ENCODE measurements at regions not wholly inside any gene's neighbourhood (a gene's known extent, or its start where the extent isn't known, plus 50 kb on each side); places are given as distances from the start of the nearest gene placed in this dataset.
A peak's percentile ranks its signal among the peaks of the same experiment; 100 is the strongest.

DNA sequence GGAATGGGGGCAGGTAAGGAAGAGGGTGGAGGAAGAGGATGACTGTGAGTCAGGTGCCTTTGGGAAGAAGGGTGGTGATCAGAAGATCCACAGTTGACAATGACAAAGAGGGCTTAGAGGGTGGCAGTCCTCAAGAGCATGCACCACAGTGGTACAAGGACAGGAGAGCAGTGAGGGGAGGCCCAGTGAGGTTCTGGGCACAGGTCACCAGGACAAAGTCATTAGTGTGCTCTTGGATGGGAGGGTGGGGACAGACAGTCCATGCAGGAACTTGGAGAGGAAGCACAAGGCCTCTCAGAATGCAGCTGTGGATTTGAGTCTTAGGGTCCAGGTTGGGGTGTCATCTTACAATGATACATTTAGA lies 75.1 kb downstream of the RHOU start:
- Histone ChIP-seq H3K4me3 (ENCODE audit: low read depth, low read length) (no peak overlapping the region), H3K27me3 (ENCODE audit: control insufficient read depth, insufficient read depth, low read length) (peaks cover 2% of the 10 kb centered on the region), H3K36me3 (ENCODE audit: control insufficient read depth, insufficient read depth, low read length) (no peaks in the 10 kb centered on the region)
- FAIRE-seq (no peak), DNase-seq (ENCODE audit: low read depth) (no peak)
- no peak for TF ChIP-seq CTCF (IDR thresholded peaks at IDR 0.05; ENCODE audit: insufficient read depth, low read length, severe bottlenecking)

DNA sequence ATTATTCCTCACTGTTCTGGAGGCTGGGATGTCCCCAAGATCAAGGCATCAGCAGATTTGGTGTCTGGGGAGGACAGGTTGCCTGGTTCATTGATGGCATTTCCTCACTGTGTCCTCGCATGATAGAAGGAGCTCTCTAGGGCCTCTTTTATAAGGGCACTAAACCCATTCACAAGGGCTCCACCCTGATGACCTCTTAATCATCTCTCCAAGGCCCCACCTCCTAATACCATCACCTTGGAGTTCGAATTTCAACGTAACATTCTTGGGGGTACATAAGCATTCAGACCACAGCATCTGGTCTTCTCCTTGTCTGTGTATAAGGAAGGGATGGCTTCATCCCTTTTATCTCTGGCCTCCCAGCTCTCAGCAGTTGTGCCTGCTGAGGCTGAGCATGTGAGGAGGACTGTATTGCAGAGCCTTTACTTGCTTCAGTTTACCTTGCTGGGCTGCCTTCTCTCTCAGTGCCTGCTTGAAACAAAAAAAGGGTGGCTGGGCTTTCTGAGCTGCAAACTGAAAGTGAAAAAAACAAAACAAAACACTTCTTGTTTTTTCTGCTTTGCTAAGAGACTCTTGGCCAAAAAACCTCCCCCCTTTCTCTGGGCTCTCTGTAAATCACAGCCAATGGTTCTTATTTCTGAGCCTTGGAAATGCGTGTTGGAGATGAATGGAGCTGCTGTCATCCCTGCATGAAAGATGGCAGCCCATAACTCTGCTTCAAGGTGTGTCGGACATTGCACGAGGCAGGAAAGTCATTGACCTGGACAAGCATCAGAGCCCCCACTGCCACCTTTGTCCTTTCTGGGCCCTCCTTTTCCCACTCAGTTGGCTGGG lies 75.8 kb downstream of the RHOU start:
- DNase-seq (ENCODE audit: low read depth): no peak
- FAIRE-seq: peak; percentile 7
- H3K36me3 ChIP-seq (ENCODE audit: control insufficient read depth, insufficient read depth, low read length): no peaks in the 10 kb centered on the region
- no peak for TF ChIP-seq CTCF (IDR thresholded peaks at IDR 0.05; ENCODE audit: insufficient read depth, low read length, severe bottlenecking)
- no peak overlapping the region for H3K4me3 ChIP-seq (ENCODE audit: low read depth, low read length)
- peaks cover 2% of the 10 kb centered on the region for H3K27me3 ChIP-seq (ENCODE audit: control insufficient read depth, insufficient read depth, low read length)

- FAIRE-seq: no peak
- no peak overlapping the region for H3K4me3 ChIP-seq (ENCODE audit: low read depth, low read length)
- H3K36me3 ChIP-seq (ENCODE audit: control insufficient read depth, insufficient read depth, low read length): no peaks in the 10 kb centered on the region
- H3K27me3 ChIP-seq (ENCODE audit: control insufficient read depth, insufficient read depth, low read length): peaks cover 2% of the 10 kb centered on the region
- no peak for TF ChIP-seq CTCF (IDR thresholded peaks at IDR 0.05; ENCODE audit: insufficient read depth, low read length, severe bottlenecking)
- no peak for DNase-seq (ENCODE audit: low read depth)
These were observed 76.5 kb downstream of the RHOU start for GRCh38 chr1:228811712-228812305.

DNA sequence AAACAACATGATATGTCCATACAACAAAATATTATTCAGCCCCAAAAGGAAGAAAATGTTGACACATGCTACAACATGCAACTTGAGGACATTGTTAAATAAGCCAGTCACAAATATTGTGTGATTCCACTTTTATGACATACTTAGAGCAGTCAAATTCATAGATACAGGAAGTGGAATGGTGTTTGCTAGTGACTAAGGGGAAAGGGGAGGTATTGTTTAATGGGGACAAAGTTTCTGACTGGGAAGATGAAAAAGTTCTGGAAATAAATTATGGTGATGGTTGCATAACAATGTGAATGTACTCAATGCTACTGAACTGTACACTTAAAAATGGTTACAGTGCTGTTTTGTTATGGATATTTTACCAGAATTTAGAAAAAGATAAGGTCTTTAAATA lies 77.7 kb downstream of the RHOU start:
- Histone ChIP-seq H3K36me3 (ENCODE audit: control insufficient read depth, insufficient read depth, low read length) (no peaks in the 10 kb centered on the region), H3K27me3 (ENCODE audit: control insufficient read depth, insufficient read depth, low read length) (peaks cover 2% of the 10 kb centered on the region), H3K4me3 (ENCODE audit: low read depth, low read length) (no peak overlapping the region)
- FAIRE-seq (no peak), DNase-seq (ENCODE audit: low read depth) (no peak)
- no peak for TF ChIP-seq CTCF (IDR thresholded peaks at IDR 0.05; ENCODE audit: insufficient read depth, low read length, severe bottlenecking)

GRCh38 chr1:228814176-228814575 lies 78.9 kb downstream of the RHOU start:
- FAIRE-seq: no peak

More at GRCh38 chr1:228814176-228814575, 78.9 kb downstream of the RHOU start:
- no peaks in the 10 kb centered on the region for H3K36me3 ChIP-seq (ENCODE audit: control insufficient read depth, insufficient read depth, low read length)
- H3K27me3 ChIP-seq (ENCODE audit: control insufficient read depth, insufficient read depth, low read length): peaks cover 4% of the 10 kb centered on the region
- DNase-seq (ENCODE audit: low read depth): no peak
- no peak overlapping the region for H3K4me3 ChIP-seq (ENCODE audit: low read depth, low read length)
- no peak for TF ChIP-seq CTCF (IDR thresholded peaks at IDR 0.05; ENCODE audit: insufficient read depth, low read length, severe bottlenecking)

Data from bronchial epithelial cell (primary cell).